SU-DHL-6 (cell line): ENCODE measurements at regions not wholly inside any gene's neighbourhood (a gene's known extent, or its start where the extent isn't known, plus 50 kb on each side); places are given as distances from the start of the nearest gene placed in this dataset.

Experiments used
- H2AFZ ChIP-seq: fragments of 200-600 bp; sonication (generic); 2 replicates; pipeline ENCODE4 v1.6.1; 2014; ENCODE audit warnings: low read depth, mild to moderate bottlenecking, moderate library complexity, mixed read lengths, antibody characterized with exemption, low read length; ENCODE audit not compliant: severe bottlenecking
- H3F3A ChIP-seq: fragments of 200-600 bp; shearing (Covaris generic); 2 replicates; pipeline ENCODE4 v1.6.0; 2016; ENCODE audit warnings: antibody characterized with exemption, mild to moderate bottlenecking; ENCODE audit not compliant: insufficient read depth
- H3K27ac ChIP-seq: fragments of 200-600 bp; sonication (generic); 2 replicates; pipeline ENCODE4 v1.5.1; 2016; ENCODE audit warnings: low read depth, mild to moderate bottlenecking, low read length, moderate library complexity, mixed read lengths
- H3K27me3 ChIP-seq: fragments of 200-600 bp; sonication (generic), shearing (Covaris generic); 2 replicates; pipeline ENCODE4 v1.6.0; 2014; ENCODE audit warnings: mild to moderate bottlenecking, low read length
- H3K36me3 ChIP-seq: fragments of 200-600 bp; sonication (generic); 2 replicates; pipeline ENCODE4 v1.6.1; 2014; ENCODE audit warnings: mild to moderate bottlenecking, low read length, mixed read lengths
- H3K4me2 ChIP-seq: fragments of 300-600, 200-600 bp; shearing (Covaris generic), sonication (generic); 2 replicates; pipeline ENCODE4 v1.6.0; 2014; ENCODE audit warnings: low read length, low read depth, mild to moderate bottlenecking; ENCODE audit not compliant: poor library complexity, severe bottlenecking
- H3K4me3 ChIP-seq: fragments of 200-600 bp; sonication (generic); 2 replicates; pipeline ENCODE4 v1.5.1; 2014; ENCODE audit warnings: antibody characterized with exemption, low read length, mild to moderate bottlenecking, mixed read lengths; ENCODE audit not compliant: insufficient read depth, poor library complexity, severe bottlenecking
- H3K79me2 ChIP-seq: fragments of 200-600 bp; sonication (generic); 2 replicates; pipeline ENCODE4 v1.6.1; 2014; ENCODE audit warnings: mild to moderate bottlenecking, low read length, moderate library complexity; ENCODE audit not compliant: insufficient read depth
- H3K9ac ChIP-seq: fragments of 200-600 bp; sonication (generic); 2 replicates; pipeline ENCODE4 v1.7.0; 2014; ENCODE audit warnings: mild to moderate bottlenecking, low read length
- H3K9me2 ChIP-seq: fragments of 200-600 bp; sonication (generic); replicated peaks from 2 replicates; pipeline ENCODE4 v1.6.1; 2014; ENCODE audit warnings: low read length; ENCODE audit not compliant: insufficient read depth
- H3K9me3 ChIP-seq: fragments of 200-600 bp; sonication (generic); 2 replicates; pipeline ENCODE4 v1.6.1; 2014; ENCODE audit warnings: low read length, mixed read lengths; ENCODE audit not compliant: insufficient read depth
- H4K20me1 ChIP-seq: fragments of 200-600 bp; sonication (generic); 2 replicates; pipeline ENCODE4 v1.6.1; 2014; ENCODE audit warnings: low read depth, mild to moderate bottlenecking, antibody characterized with exemption, low read length, moderate library complexity, mixed read lengths
- CTCF ChIP-seq: fragments of 200-600 bp; sonication (generic); IDR thresholded peaks from one replicate; pipeline ENCODE4 v1.5.1; 2017; ENCODE audit warnings: antibody characterized with exemption, mild to moderate bottlenecking, low read length, moderate library complexity; ENCODE audit not compliant: insufficient read depth, poor library complexity, severe bottlenecking
- EZH2phosphoT487 ChIP-seq: fragments of 200-600 bp; sonication (generic), shearing (Covaris generic); conservative IDR thresholded peaks from 2 replicates; pipeline ENCODE4 v1.6.1; 2018; ENCODE audit warnings: mild to moderate bottlenecking, antibody characterized with exemption, low read length, moderate library complexity, mixed read lengths

- Histone ChIP-seq H3K27me3 (no peaks in the 10 kb centered on the region), H3K4me3 (peak overlapping the region; percentile 65), H3K9me3 (no peaks in the 10 kb centered on the region), H3K79me2 (peaks cover 38% of the 10 kb centered on the region), H2AFZ (peak overlapping the region; percentile 71), H3K9ac (peak overlapping the region; percentile 84), H3F3A (peaks cover 6% of the 10 kb centered on the region; the same call in 1 of the 2 replicates), H4K20me1 (peaks cover 9% of the 10 kb centered on the region; the same call in 1 of the 2 replicates), H3K27ac (peak overlapping the region; percentile 67), H3K36me3 (no peaks in the 10 kb centered on the region), H3K4me2 (peak overlapping the region; percentile 76), H3K9me2 (no peaks in the 10 kb centered on the region)
- no peak for TF ChIP-seq CTCF
- TF ChIP-seq EZH2phosphoT487: no peak
Observed at GRCh38 chr2:134120406-134120732, 133.5 kb upstream of the MGAT5 start.

DNA sequence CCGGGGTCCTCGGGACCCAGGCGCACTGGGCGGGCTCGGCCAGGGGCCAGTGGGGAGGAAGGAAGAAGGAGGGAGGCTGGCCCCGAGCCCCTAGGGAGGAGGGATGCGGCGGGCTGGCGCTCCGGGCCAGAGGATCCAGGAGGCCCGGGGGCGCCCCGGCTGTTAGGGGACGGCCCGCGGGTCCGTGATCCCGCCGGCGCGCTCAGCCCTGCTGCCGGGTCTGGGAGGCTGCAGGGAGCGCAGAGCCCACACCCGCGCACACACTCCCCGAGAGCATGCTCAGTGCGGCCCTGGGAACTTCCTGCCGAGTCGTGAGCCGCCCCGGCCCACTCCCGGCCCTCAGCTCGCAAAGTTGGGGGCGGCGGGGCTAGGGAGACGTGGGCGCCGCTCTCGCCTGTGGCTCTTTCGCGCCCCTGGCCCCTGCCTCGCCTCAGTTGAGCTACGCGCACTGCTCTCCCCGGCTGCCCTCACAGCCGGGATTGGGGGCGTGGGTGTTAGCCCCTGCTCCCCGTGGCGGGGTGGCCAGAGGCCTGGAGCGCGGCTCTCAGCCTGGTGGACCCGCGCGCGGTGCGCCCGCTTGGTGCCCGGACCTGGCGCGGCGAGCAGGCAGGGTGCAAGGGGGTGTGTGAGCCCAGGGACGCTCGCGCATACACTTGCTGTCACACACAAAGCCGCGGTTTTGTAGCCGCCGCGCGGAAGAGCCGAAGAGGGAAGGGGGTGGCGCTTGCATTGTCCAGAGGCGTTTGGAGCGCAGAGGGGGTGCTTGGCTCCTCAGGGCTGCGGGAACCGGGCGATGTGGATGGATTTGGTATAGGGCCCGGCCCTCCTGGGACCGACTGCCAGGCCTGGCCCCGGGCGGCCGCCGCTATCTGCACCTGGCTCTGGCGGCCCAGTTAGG lies 132.9 kb upstream of the MGAT5 start:
- H3K9ac ChIP-seq: peak overlapping the region; percentile 84
- H3K4me3 ChIP-seq: peak overlapping the region; percentile 65
- no peak for TF ChIP-seq CTCF
- TF ChIP-seq EZH2phosphoT487: no peak
- peaks cover 9% of the 10 kb centered on the region; the same call in 1 of the 2 replicates for H4K20me1 ChIP-seq
- H3K36me3 ChIP-seq: no peaks in the 10 kb centered on the region
- H3K27ac ChIP-seq: peak overlapping the region; percentile 67
- H3K9me2 ChIP-seq: no peaks in the 10 kb centered on the region
- H3F3A ChIP-seq: peaks cover 6% of the 10 kb centered on the region; the same call in 1 of the 2 replicates
- no peaks in the 10 kb centered on the region for H3K27me3 ChIP-seq
- H3K4me2 ChIP-seq: peak overlapping the region; percentile 76
- H3K79me2 ChIP-seq: peaks cover 44% of the 10 kb centered on the region
- H2AFZ ChIP-seq: peak overlapping the region; percentile 71
- no peaks in the 10 kb centered on the region for H3K9me3 ChIP-seq

DNA sequence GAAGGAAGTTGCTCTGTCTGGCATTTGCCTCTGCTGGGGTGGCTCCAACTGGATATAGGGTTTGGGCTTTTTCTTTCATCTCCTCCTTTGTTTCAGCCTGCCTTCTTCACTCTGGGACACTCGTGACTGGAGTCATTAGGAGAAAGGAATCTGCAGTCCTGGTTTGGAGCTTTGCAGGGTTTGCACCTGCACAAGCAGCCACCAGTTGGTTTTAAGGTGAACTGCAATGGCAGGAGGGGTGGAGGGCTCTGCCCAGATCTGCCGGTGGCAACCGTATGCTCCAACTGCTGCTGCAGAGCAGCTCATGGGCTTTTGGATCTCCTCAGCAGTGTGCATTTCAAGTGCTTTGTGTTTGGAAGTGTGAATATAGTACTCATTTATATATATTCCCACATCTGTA lies 131.3 kb upstream of the MGAT5 start:
- TF ChIP-seq EZH2phosphoT487 (no peak), CTCF (no peak)
- no peaks in the 10 kb centered on the region for H3K9me2 ChIP-seq
- no peaks in the 10 kb centered on the region for H3K36me3 ChIP-seq
- H3K9ac ChIP-seq: no peak overlapping the region
- H2AFZ ChIP-seq: no peak overlapping the region
- peaks cover 9% of the 10 kb centered on the region; the same call in 1 of the 2 replicates for H4K20me1 ChIP-seq
- no peaks in the 10 kb centered on the region for H3K9me3 ChIP-seq
- H3F3A ChIP-seq: peaks cover 6% of the 10 kb centered on the region; the same call in 1 of the 2 replicates
- H3K4me2 ChIP-seq: no peak overlapping the region
- H3K4me3 ChIP-seq: no peak overlapping the region
- H3K79me2 ChIP-seq: peaks cover 52% of the 10 kb centered on the region
- H3K27ac ChIP-seq: no peak overlapping the region
- H3K27me3 ChIP-seq: no peaks in the 10 kb centered on the region
